Sciatic nerve (tissue), 2 donors: ENCODE measurements at regions not wholly inside any gene's neighbourhood (a gene's known extent, or its start where the extent isn't known, plus 50 kb on each side); places are given as distances from the start of the nearest gene placed in this dataset.
A peak's percentile ranks its signal among the peaks of the same experiment; 100 is the strongest.

Source experiments
- ATAC-seq: fragments of 200-7000 bp; cut with Tn5 transposase; one replicate; pipeline ENCODE4 v1.9.1; 2020; ENCODE audit warnings: mild to moderate bottlenecking, moderate library complexity
- DNase-seq: peaks from one replicate; pipeline ENCODE4 v3.0.0-alpha.2; 2020; ENCODE audit warnings: low spot score
- intact Hi-C: fragments of 100-400 bp; cut with DNase I; formaldehyde crosslinking; loops from one replicate; pipeline ENCODE4 v1.14.2; 2022
- donor health status: DM: no; HTN: no; CAD: no.
- donor health status: DM: no; HTN: no; CAD: no.

DNA sequence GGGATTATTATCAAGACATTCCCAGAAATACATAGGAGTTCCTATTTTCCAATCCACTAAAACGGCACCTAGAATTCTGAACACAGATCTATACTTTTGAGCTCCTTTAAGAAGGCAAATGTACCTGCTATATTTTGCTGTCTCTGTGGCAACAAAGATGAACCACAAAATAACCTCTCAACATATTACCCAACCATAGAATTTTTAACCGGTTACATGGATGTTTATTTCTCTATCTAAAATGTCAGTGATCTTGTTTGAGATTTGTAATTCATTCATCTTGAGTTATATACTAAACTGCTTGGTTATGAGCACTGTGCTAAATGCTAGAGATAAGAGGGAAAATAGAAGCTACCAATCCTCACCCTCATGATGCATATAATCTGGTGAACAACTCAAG is 117.5 kb upstream of the HMGCLL1 start:
- ATAC-seq (no peak), DNase-seq (no peak)
- intact Hi-C loops: no loop called here

- ATAC-seq (no peak), DNase-seq (no peak)
- intact Hi-C loops: no loop called here
Observed at GRCh38 chr6:55696041-55696440, 117.0 kb upstream of the HMGCLL1 start.

DNA sequence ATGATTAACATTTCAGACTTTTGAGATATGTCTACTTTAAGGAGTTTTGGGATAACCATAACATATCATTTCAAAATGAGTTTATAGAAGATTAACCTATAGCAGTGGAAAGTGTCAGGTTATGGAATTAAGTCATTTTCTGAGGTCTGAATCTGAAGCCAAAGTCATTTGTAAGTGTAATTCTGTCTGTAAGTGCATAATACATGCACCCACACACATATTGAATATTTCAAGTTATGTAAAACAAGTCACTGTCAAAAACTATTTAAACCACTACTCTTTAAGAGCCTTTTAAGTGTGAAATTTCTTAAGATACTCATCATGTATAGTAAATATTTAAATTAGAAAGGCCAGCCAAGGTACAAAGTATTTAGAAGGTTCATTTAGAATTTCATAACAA is 115.8 kb upstream of the HMGCLL1 start:
- ATAC-seq (no peak), DNase-seq (no peak)
- intact Hi-C loops: no loop called here

DNA sequence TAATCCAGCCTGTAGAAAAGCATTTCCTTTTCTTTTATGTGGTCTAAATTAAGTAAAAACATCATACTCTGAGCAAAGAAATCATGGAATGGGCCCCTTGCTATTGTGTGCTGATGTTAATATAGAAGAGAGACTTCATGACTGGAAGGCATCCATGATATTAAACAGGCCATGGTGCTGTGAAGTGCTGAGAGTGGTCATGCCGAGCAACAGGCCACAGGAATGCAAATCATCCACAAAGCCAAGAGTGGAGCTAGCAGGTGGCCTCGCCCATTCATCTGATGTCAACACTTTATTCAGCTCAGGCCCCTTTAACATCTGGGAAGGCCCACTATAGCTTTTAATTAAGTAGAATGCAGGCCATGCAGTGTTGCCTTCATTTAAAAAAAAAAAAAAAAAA is 115.2 kb upstream of the HMGCLL1 start:
- peak; percentile 42 for ATAC-seq
- no peak for DNase-seq
- intact Hi-C loops: no loop called here

DNA sequence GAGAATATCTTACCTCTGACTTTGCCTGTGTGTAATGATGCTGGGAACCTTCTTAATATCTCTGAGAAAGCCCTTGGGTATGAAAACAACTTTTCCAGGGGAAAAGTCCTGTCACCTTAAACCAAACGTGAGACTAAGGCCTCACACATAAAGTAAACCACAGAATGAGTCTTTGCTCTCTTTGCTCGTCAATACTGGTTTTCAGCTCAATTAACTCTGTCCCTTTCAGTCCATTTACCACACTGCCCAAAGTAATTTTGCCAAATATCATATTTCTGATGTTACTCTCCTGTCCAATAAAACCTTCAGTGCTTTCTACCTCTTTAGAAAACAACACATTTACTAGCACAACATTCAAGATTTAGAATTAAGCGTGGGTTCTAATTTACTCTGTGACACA is 100.5 kb upstream of the HMGCLL1 start:
- ATAC-seq (no peak), DNase-seq (no peak)
- intact Hi-C loops: no loop called here

DNA sequence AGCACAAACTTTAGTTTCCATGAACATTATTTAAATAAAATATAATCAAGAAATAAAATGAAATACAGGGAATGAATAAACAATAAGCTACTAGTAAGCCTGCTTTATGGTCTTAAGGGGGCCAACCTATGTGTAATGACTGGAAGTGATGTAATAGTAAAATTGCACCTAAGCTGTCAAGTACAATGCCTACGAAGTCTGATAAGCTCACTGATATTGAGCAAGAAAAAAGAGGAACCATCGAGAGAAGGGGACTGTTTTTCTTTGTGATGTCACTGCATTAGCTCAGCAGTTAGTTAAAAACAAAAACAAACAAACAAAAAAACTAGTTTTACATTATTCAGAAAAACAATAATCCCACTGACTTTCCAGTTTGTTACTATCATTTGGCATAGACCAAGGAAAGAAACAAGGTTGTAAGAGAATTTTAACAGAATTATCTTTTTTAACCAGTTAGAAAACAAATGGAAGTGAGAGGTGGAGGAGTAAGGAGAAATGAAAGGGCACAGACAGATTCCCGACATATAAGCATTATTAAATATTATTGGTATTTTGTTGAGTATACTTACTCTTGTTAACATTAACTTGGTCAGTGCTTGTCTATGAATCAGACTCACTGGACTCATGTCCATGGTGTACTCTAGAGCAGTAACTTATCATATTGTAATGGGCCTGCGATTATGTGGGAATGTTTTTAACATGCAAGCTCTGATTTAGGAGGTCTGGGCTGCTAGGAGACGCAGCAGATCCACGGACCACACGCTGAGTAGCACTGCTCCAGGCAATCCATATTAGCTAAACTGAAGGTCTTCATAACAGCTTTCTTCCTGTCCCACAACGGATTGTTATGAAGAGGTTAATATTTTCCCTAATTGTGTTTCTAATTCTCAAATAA is 99.6 kb upstream of the HMGCLL1 start:
- intact Hi-C loops: no loop called here
- no peak for DNase-seq
- ATAC-seq: no peak

GRCh38 chr6:55676736-55677135 is 97.7 kb upstream of the HMGCLL1 start:
- ATAC-seq: no peak
- intact Hi-C loops: no loop called here

DNA sequence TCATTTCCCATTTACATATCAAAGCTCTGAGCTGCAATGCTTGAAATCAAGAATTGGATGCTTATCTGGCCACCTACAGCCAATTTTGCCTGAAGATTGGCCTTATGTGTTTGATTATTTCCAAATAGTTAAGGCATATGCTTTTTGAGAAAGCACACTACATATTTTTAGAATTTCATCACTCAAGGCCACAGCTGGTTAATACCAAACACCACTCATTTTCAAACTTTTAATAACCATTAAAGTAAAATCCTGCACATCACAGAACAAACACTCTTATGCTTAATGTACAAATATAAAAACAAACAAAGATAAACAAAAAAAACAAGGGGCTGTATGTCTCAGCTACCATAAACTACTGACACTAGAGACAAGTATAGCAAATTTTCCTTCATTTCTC is 96.9 kb upstream of the HMGCLL1 start:
- ATAC-seq: no peak
- intact Hi-C loops: no loop called here

More at GRCh38 chr6:55676736-55677135, 97.7 kb upstream of the HMGCLL1 start:
- DNase-seq: no peak

DNA sequence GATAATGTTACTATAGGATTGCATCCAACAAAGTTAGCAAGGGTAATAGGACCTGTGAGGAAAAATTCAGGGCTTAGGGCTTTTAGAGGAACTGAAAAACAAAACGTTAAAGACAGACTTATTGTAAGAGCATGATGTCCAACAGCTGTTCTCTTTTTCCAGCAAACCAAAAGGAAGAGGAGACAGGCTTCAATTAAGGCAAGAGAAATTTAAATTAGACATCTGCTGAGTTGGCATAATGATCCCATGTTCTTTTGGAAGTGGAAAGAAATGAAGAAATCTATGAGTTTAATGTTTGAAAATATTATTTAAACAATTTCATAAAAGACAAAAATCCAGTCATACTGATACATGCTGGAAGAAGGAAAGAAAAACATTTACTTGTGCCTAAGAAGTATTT is 95.7 kb upstream of the HMGCLL1 start:
- DNase-seq (no peak), ATAC-seq (no peak)
- intact Hi-C loops: no loop called here

More for the DNA sequence above, 96.9 kb upstream of the HMGCLL1 start:
- DNase-seq: no peak

- ATAC-seq (no peak), DNase-seq (no peak)
- intact Hi-C loops: no loop called here
Observed at GRCh38 chr6:55670850-55671413, 91.9 kb upstream of the HMGCLL1 start.

GRCh38 chr6:55669028-55669427 is 90.0 kb upstream of the HMGCLL1 start:
- intact Hi-C loops: no loop called here
- DNase-seq (no peak), ATAC-seq (peak; percentile 28)

DNA sequence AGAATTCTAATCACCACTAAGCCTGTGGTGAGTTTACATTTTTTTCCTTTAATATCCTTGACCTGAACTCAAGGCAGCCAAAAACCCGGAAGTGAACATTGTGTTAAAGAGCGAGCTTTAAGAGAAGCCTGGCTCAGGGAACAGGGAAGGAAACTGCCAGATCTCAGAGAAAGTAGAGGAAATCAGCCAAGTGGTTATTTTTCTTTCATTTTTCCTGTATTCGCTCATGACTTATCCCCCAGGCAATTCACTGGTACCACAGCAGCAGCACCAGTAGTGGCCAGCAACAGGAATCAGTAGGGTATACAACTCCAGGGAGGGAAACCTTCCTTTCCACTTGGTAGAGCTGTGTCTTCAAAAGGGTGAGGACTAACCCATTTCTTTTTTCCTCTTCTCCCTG is 89.6 kb upstream of the HMGCLL1 start:
- ATAC-seq: peak; percentile 72
- intact Hi-C loops: no loop called here

GRCh38 chr6:55667341-55667740 is 88.3 kb upstream of the HMGCLL1 start:
- ATAC-seq (no peak), DNase-seq (no peak)
- intact Hi-C loops: no loop called here

More for the DNA sequence above, 89.6 kb upstream of the HMGCLL1 start:
- no peak for DNase-seq

DNA sequence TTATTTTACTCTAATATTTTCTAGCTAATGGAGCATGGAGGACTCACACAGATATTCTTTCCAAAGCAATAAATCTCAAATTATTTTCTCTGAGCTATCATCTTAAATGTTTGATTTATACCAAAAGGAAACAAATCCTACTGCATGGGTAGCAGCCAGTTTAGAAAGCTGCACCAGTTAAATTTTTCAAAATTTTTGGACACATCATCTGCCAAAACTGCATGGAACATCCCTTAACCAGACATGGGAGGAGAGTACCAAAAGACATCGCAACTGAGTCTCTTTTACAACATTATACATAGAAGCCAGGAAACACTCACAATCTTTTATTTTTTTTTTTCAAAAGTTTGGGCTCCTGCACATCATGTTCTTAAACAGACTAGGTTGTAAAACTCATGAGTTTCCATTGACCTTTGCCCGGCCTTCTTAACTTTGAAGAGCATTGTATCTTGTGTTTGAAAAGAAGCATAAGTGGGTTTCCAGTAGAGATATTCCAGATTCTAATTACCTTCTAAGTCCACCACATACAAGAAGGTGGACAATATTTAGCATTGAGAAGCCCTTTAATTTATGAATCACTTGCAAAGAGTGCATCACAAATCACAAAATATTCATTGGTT is 87.7 kb upstream of the HMGCLL1 start:
- DNase-seq (no peak), ATAC-seq (peak; percentile 21)
- intact Hi-C loops: no loop called here

DNA sequence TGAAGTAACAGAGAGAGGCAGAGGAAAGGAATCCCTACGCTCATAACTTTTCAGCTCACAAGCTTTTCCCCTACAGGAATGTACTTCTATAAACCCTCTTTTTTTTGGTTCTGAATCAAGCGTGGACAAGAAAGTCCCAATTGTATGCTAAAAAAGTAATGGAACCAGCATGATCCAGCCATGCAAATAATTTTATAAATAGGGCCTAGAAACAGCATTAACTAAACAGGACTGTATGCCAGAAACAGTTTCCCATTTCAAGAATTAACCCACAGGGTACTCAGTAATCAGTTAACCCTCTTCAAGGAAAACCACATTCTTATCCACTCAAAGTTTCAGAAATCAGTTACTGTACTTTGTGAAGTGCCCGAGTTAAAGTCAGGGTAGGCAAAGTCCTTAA is 87.0 kb upstream of the HMGCLL1 start:
- DNase-seq: no peak
- no peak for ATAC-seq
- intact Hi-C loops: no loop called here

GRCh38 chr6:55664591-55665587 is 85.9 kb upstream of the HMGCLL1 start:
- DNase-seq: no peak
- ATAC-seq: no peak
- intact Hi-C loops: no loop called here

GRCh38 chr6:55663914-55664313 is 84.9 kb upstream of the HMGCLL1 start:
- intact Hi-C loops: no loop called here
- ATAC-seq (no peak), DNase-seq (no peak)

DNA sequence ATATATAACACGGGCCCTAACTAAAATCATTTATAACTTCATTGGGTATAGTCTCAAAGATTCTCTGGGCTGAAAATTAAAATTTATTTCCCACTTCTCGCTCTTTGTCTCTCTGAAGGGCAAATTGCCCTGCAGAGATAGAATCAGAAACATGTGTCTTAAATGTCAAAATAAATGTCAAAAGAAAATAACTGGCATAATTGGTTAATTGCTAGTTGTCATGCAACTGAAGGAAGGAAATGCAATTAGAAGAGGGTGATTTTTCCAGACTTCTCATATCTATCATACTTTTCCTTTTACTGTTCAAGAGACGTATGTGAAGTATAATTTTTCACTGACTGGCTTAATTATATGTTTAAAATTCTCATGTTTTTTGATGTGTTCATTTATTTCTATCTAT is 80.3 kb upstream of the HMGCLL1 start:
- intact Hi-C loops: no loop called here
- DNase-seq: no peak
- no peak for ATAC-seq

- ATAC-seq (no peak), DNase-seq (no peak)
- intact Hi-C loops: no loop called here
Observed at GRCh38 chr6:55654445-55654844, 75.5 kb upstream of the HMGCLL1 start.
